Uterus (tissue), 2 donors: ENCODE measurements at regions not wholly inside any gene's neighbourhood (a gene's known extent, or its start where the extent isn't known, plus 50 kb on each side); places are given as distances from the start of the nearest gene placed in this dataset.

Source experiments
- CTCF ChIP-seq, 4 experiments: fragments of 200-600 bp in 2 of 4; fragments of 450-650 bp in 2 of 4; sonication (generic) in 2 of 4; IDR thresholded peaks; one replicate each; pipeline ENCODE4 v1.5.1; 2016 to 2019; ENCODE audit warnings: antibody characterized with exemption in 4 of 4, mild to moderate bottlenecking in 2 of 4, moderate library complexity in 1 of 4
- POLR2A ChIP-seq, 2 donors: fragments of 450-650 bp; IDR thresholded peaks; one replicate each; pipeline ENCODE4 v1.6.1; 2016; ENCODE audit warnings: antibody characterized with exemption in 2 of 2, mild to moderate bottlenecking in 1 of 2, moderate library complexity in 1 of 2

- no peak for TF ChIP-seq CTCF (IDR thresholded peaks at IDR 0.05)
- TF ChIP-seq POLR2A (IDR thresholded peaks at IDR 0.05): no peak
Measured at GRCh38 chr12:126396536-126396935, 1331.3 kb downstream of the AACS start.
